IPS-18a (cell line): ENCODE measurements at regions not wholly inside any gene's neighbourhood (a gene's known extent, or its start where the extent isn't known, plus 50 kb on each side); places are given as distances from the start of the nearest gene placed in this dataset.

Experiments used
- H3K27ac ChIP-seq: one replicate; pipeline ENCODE4 v1.5.1; 2013; ENCODE audit warnings: low read length
- H3K27me3 ChIP-seq: one replicate; pipeline ENCODE4 v1.6.1; 2013; ENCODE audit warnings: mild to moderate bottlenecking, low read length; ENCODE audit not compliant: control insufficient read depth, insufficient read depth
- H3K36me3 ChIP-seq: one replicate; pipeline ENCODE4 v1.6.1; 2013; ENCODE audit warnings: low read depth, low read length; ENCODE audit not compliant: control insufficient read depth
- H3K4me1 ChIP-seq: one replicate; pipeline ENCODE4 v1.6.1; 2013; ENCODE audit warnings: low read depth, low read length; ENCODE audit not compliant: control insufficient read depth
- H3K4me3 ChIP-seq: one replicate; pipeline ENCODE4 v1.5.1; 2013; ENCODE audit warnings: low read length
- H3K9ac ChIP-seq: one replicate; pipeline ENCODE4 v1.6.1; 2013; ENCODE audit warnings: mild to moderate bottlenecking, low read length, moderate library complexity
- H3K9me3 ChIP-seq: one replicate; pipeline ENCODE4 v1.6.1; 2013; ENCODE audit warnings: low read depth, low read length; ENCODE audit not compliant: control insufficient read depth

DNA sequence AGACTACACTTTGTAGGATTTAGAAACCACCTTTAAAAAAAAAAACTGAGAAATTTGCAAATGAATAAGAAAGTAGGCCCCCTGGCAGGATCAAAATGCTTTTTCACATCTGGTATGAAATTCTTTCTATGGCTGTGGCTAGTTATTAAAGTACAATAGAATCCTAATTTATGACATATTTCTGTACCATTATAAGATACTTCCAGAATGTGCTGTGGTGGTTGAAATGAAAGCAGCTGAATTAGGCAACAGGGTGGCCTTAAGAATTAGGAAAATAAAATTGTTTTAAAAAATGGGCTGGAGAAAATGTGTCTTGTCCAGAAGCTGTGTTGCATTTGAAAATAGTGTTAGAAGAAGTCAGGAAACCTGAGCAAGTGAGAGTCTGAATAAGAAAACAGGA, 85.9 kb upstream of the PDE3A start:
- no peak overlapping the region for H3K9ac ChIP-seq
- peaks cover 20% of the 10 kb centered on the region for H3K4me1 ChIP-seq
- H3K9me3 ChIP-seq, result peaks cover 3% of the 10 kb centered on the region
- no peak overlapping the region for H3K4me3 ChIP-seq
- no peaks in the 10 kb centered on the region for H3K36me3 ChIP-seq
- no peaks in the 10 kb centered on the region for H3K27me3 ChIP-seq
- no peak overlapping the region for H3K27ac ChIP-seq

DNA sequence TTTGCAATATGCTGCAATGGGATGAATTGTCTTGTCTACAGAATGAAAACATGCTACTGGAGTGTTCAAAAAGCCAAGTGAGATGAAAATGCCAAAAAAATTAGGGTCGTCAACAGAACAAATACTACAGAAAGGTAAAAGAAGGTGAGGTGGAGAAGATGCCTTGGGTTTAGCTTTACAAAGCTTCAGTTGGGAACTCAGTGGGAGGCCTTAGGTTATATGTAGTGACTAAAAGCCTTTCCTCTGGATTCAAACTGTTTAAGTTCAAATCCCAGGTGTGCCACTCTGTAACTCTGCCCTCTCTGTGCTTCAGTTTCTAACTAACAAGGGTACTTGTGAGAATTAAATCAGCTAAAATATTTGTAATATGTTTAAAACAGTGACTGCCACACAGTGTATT, 84.9 kb upstream of the PDE3A start:
- Histone ChIP-seq H3K4me1 (peaks cover 20% of the 10 kb centered on the region), H3K9ac (no peak overlapping the region), H3K9me3 (peaks cover 3% of the 10 kb centered on the region), H3K4me3 (no peak overlapping the region), H3K27ac (no peak overlapping the region), H3K36me3 (no peaks in the 10 kb centered on the region), H3K27me3 (no peaks in the 10 kb centered on the region)

DNA sequence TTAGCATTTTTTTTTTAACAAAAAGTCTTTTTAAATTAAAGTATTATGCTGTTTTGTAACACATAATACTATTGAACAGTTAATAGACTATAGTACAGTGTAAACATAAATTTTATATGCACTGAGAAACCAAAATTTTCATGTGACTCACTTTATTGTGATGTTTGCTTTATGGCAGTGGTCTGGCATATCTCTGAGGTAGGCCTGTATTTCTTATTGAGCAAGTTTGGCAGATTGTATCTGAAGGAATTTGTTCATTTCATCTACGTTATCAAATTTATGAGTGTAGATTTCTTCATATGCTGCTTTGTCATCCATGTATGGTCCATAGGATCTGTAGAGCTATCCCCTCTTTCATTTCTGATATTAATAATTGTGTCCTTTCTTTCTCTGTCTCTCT, 78.8 kb upstream of the PDE3A start:
- H3K36me3 ChIP-seq, result no peaks in the 10 kb centered on the region
- H3K27ac ChIP-seq, result no peak overlapping the region

DNA sequence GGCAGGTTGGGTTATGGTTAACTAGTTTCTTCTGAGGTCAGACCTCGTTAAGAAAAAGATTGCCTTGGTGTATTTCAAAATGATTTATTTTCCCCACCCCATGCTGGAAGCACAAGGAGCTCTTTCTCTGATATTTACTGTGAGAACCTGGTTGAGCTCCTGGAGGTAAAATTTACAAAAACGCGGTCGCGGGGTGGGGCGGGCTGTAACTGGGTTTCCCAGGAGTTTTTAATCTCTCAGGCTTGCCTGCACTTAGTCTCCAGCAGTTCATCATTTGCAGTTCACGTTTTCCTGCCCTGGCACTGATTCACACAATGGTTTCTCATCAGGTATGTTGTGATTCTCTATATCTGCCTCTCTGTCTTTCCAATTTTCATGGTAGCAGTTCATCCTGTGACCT, 67.9 kb upstream of the PDE3A start:
- Histone ChIP-seq H3K4me1 (no peaks in the 10 kb centered on the region), H3K36me3 (no peaks in the 10 kb centered on the region), H3K9me3 (no peaks in the 10 kb centered on the region), H3K27me3 (no peaks in the 10 kb centered on the region), H3K9ac (no peak overlapping the region), H3K27ac (no peak overlapping the region), H3K4me3 (no peak overlapping the region)

More for the DNA sequence above, 78.8 kb upstream of the PDE3A start:
- no peaks in the 10 kb centered on the region for H3K27me3 ChIP-seq
- H3K4me3 ChIP-seq, result no peak overlapping the region
- H3K4me1 ChIP-seq, result no peaks in the 10 kb centered on the region
- H3K9me3 ChIP-seq, result peaks cover 3% of the 10 kb centered on the region
- H3K9ac ChIP-seq, result no peak overlapping the region

DNA sequence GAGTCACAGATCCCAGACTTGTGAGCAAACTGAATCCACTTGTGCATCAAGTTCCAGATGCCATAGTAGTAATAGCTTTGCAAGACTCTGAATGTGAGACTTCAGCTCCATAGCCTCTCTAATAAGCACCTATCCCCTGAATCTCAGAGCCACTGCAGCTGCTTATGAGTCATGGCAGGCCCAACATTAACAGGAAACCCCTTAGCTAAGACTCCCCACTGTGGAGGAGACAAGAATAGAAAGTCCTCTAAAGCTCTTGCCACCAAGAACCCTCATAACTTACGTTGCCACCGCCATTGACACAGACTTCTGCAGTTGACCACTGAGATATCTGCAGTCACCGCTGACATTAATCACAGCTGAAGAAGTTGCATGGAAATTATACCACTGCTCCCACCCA, 62.9 kb upstream of the PDE3A start:
- Histone ChIP-seq H3K9ac (no peak overlapping the region), H3K36me3 (no peaks in the 10 kb centered on the region), H3K27ac (no peak overlapping the region), H3K4me1 (no peaks in the 10 kb centered on the region), H3K27me3 (no peaks in the 10 kb centered on the region), H3K4me3 (no peak overlapping the region), H3K9me3 (no peaks in the 10 kb centered on the region)

DNA sequence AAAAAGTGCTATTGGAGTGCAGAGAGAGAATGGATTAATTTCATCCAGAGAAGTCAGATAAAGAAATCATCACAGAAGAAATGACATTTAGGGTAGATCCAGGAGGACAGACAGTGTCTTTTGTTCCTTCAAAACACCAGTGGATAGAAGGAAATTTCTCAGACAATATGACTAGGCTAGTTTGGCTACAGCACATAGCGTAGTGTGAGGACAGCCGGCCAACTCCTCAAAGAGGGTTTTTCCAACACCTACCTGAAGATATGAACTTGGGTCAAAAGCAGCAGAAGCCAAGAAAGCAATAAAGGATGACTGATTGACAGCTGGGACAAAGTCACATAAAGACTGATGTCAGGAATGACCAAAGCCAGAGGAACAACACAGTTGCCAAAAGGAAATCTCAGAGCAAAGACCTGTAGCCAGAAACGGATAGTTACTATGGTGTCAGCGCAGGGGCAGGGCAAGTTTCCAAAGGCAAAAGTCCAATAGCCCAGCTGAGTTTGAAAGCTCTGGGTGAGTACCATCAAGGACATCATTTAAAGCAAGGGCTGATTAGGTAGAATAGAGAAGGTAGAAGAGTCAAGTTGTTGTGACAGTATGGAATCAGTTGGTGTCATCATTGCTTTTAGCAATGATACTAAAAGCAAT, 58.7 kb upstream of the PDE3A start:
- Histone ChIP-seq H3K9ac (no peak overlapping the region), H3K27me3 (no peaks in the 10 kb centered on the region), H3K4me1 (no peaks in the 10 kb centered on the region), H3K4me3 (no peak overlapping the region), H3K36me3 (no peaks in the 10 kb centered on the region), H3K9me3 (no peaks in the 10 kb centered on the region), H3K27ac (no peak overlapping the region)

DNA sequence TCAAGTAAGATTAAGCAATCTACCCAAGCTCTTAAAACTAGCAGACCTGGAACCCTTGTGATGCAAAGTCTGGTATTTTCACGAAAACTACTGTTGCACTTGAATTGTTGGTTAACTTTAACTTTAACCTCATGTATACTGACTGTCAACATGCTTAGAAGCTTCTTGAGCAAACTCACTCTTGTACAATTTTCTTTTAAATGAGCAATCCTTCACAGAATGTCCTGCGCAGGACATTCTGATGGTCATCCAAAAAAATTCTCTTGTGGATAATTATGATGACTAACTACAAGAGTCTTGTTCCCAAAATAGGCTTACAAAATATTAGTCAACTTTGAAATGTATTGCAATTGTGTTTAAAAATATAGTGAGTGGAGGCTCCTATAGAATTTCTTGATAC, 54.0 kb upstream of the PDE3A start:
- no peak overlapping the region for H3K4me3 ChIP-seq
- H3K9ac ChIP-seq, result no peak overlapping the region
- H3K36me3 ChIP-seq, result no peaks in the 10 kb centered on the region
- no peaks in the 10 kb centered on the region for H3K9me3 ChIP-seq
- H3K4me1 ChIP-seq, result peaks cover 5% of the 10 kb centered on the region
- no peaks in the 10 kb centered on the region for H3K27me3 ChIP-seq
- no peak overlapping the region for H3K27ac ChIP-seq

DNA sequence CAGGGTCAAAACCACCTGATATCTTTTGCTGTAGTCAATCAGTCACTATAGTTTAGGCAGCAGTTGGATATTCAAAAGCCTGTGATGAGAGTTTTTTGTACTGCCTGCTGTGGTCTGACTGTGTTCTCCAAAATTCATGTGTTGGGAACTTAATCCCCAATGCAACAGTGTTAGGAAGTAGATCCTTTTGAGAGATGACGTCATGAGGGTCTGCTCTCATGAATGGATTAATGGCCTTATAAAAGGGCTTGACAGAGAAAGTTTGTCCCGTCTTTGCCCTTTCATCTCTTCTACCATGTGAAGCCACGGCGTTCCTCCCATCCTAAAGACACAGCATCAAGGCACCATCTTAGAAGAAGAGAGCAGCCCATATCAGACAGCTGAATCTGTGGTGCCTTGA, 50.8 kb upstream of the PDE3A start:
- Histone ChIP-seq H3K27ac (no peak overlapping the region), H3K9ac (no peak overlapping the region), H3K4me3 (no peak overlapping the region), H3K9me3 (no peaks in the 10 kb centered on the region), H3K36me3 (no peaks in the 10 kb centered on the region), H3K4me1 (peaks cover 14% of the 10 kb centered on the region), H3K27me3 (no peaks in the 10 kb centered on the region)
